ENCODE measurements at regions not wholly inside any gene's neighbourhood (a gene's known extent, or its start where the extent isn't known, plus 50 kb on each side); places are given as distances from the start of the nearest gene placed in this dataset.

- in situ Hi-C loops (cut with HindIII; ENCODE audit: low pct_unique_long_range_greater_than_20kb, low sequenced_read_pairs) (no loop called here), intact Hi-C loops (cut with micrococcal nuclease; ENCODE audit: unreplicated experiment) (no loop called here)
- DNase-seq (ENCODE audit: low read depth, low spot score) (no peak), ATAC-seq (no peak)
- no peak overlapping the region for H3K27ac ChIP-seq (ENCODE audit: low read length)
- ChIA-PET CTCF (no interaction called here), POLR2A (no interaction called here)
- no peaks in the 10 kb centered on the region for H3K4me1 ChIP-seq (ENCODE audit: control insufficient read depth, insufficient read depth, low read length)
- H3K27me3 ChIP-seq (ENCODE audit: control insufficient read depth, insufficient read depth, low read length): no peaks in the 10 kb centered on the region
- H3K4me3 ChIP-seq (ENCODE audit: low read depth in 2 of 2, low read length in 2 of 2): no peak overlapping the region
- H3K9me3 ChIP-seq (ENCODE audit: control insufficient read depth, insufficient read depth, low read depth, low read length): no peaks in the 10 kb centered on the region
- TF ChIP-seq POLR2AphosphoS5 (IDR thresholded peaks at IDR 0.05; ENCODE audit: low read depth, low read length): no peak
- TF ChIP-seq TCF7L2 (IDR thresholded peaks at IDR 0.05; ENCODE audit: low read depth, low read length): no peak
- TF ChIP-seq CTCF (IDR thresholded peaks at IDR 0.05): no peak
- no peak for TF ChIP-seq REST (IDR thresholded peaks at IDR 0.05; ENCODE audit: insufficient read depth in 1 of 2, low read depth in 2 of 2, low read length in 1 of 2)
- TF ChIP-seq SIN3A (IDR thresholded peaks at IDR 0.05; ENCODE audit: borderline replicate concordance, insufficient read depth, low read depth, low read length): no peak
- no TSS peak for BruUV-seq (replicated peaks)
- no peaks in the 10 kb centered on the region for H3K36me3 ChIP-seq (ENCODE audit: control insufficient read depth, insufficient read depth, low read length)
Observed at GRCh38 chr2:200737585-200737984, 74.1 kb upstream of the BZW1 start.

- intact Hi-C loops (cut with micrococcal nuclease; ENCODE audit: unreplicated experiment): no loop called here
- H3K4me1 ChIP-seq (ENCODE audit: control insufficient read depth, insufficient read depth, low read length): no peaks in the 10 kb centered on the region
- in situ Hi-C loops (cut with HindIII; ENCODE audit: low pct_unique_long_range_greater_than_20kb, low sequenced_read_pairs): no loop called here
- H3K27me3 ChIP-seq (ENCODE audit: control insufficient read depth, insufficient read depth, low read length): no peaks in the 10 kb centered on the region
- CTCF ChIA-PET: no interaction called here
- H3K36me3 ChIP-seq (ENCODE audit: control insufficient read depth, insufficient read depth, low read length): no peaks in the 10 kb centered on the region
- ATAC-seq (no peak), DNase-seq (ENCODE audit: low read depth, low spot score) (no peak)
- no peaks in the 10 kb centered on the region for H3K9me3 ChIP-seq (ENCODE audit: control insufficient read depth, insufficient read depth, low read depth, low read length)
- no peak overlapping the region for H3K4me3 ChIP-seq (ENCODE audit: low read depth in 2 of 2, low read length in 2 of 2)
- no peak overlapping the region for H3K27ac ChIP-seq (ENCODE audit: low read length)
- no peak for TF ChIP-seq REST (IDR thresholded peaks at IDR 0.05; ENCODE audit: insufficient read depth in 1 of 2, low read depth in 2 of 2, low read length in 1 of 2)
- TF ChIP-seq SIN3A (IDR thresholded peaks at IDR 0.05; ENCODE audit: borderline replicate concordance, insufficient read depth, low read depth, low read length): no peak
- no peak for TF ChIP-seq CTCF (IDR thresholded peaks at IDR 0.05)
- no peak for TF ChIP-seq POLR2AphosphoS5 (IDR thresholded peaks at IDR 0.05; ENCODE audit: low read depth, low read length)
- TF ChIP-seq TCF7L2 (IDR thresholded peaks at IDR 0.05; ENCODE audit: low read depth, low read length): no peak
- POLR2A ChIA-PET: no interaction called here
- BruUV-seq (replicated peaks): no TSS peak
Observed at GRCh38 chr2:200738590-200738989, 73.1 kb upstream of the BZW1 start.

All from Panc1 (cell line).